SK-N-SH (cell line): ENCODE measurements at regions not wholly inside any gene's neighbourhood (a gene's known extent, or its start where the extent isn't known, plus 50 kb on each side); places are given as distances from the start of the nearest gene placed in this dataset.

Experiments used
- CTCF ChIA-PET: fragments of 300-600, 350-600 bp; formaldehyde crosslinking; extraction: SDS; loops from one replicate; lab custom pipeline; 2021; lab: Yijun Ruan, JAX
- POLR2A ChIA-PET: fragments of 350-600 bp; sonication (Branson Sonifier 250); formaldehyde crosslinking; extraction: SDS; loops from one replicate; lab custom pipeline; 2020; ENCODE audit warnings: antibody characterized with exemption, inconsistent platforms; lab: Yijun Ruan, JAX
- DNase-seq: peaks from one replicate; pipeline ENCODE4 v3.0.0; 2012
- H2AFZ ChIP-seq: fragments of 200-600 bp; sonication (generic); 2 replicates; pipeline ENCODE4 v1.8.1; 2016; ENCODE audit warnings: antibody characterized with exemption, mild to moderate bottlenecking, low read depth
- H3F3A ChIP-seq: fragments of 200-600 bp; sonication (generic); replicated peaks from 2 replicates; pipeline ENCODE3; 2016; ENCODE audit warnings: antibody characterized with exemption, mild to moderate bottlenecking; ENCODE audit not compliant: insufficient read depth
- H3K27ac ChIP-seq, 2 experiments: fragments of 200-500 bp in 1 of 2; fragments of 200-600 bp in 1 of 2; sonication (Bioruptor generic) in 1 of 2; sonication (generic), shearing (Covaris generic) in 1 of 2; 2 replicates each; pipeline versions ENCODE4 v1.5.1 to v1.6.1; 2014 to 2016; ENCODE audit warnings: low read depth in 2 of 2, inconsistent platforms in 1 of 2, low read length in 1 of 2, mild to moderate bottlenecking in 1 of 2, mixed read lengths in 1 of 2
- H3K27me3 ChIP-seq: fragments of 200-600 bp; sonication (generic), shearing (Covaris generic); 2 replicates; pipeline ENCODE4 v1.6.1; 2016; ENCODE audit warnings: mixed run types; ENCODE audit not compliant: insufficient read depth
- H3K36me3 ChIP-seq, 2 experiments: fragments of 200-500 bp in 1 of 2; fragments of 200-600 bp in 1 of 2; sonication (Bioruptor generic) in 1 of 2; sonication (generic) in 1 of 2; replicated peaks in 1 of 2; 2 replicates each; pipeline versions ENCODE3 to v1.5.1; 2014 to 2016; ENCODE audit warnings: low read length in 1 of 2, mild to moderate bottlenecking in 1 of 2; ENCODE audit not compliant: insufficient read depth in 2 of 2, control insufficient read depth in 1 of 2
- H3K4me1 ChIP-seq, 2 experiments: fragments of 200-500 bp in 1 of 2; fragments of 200-600 bp in 1 of 2; sonication (Bioruptor generic) in 1 of 2; sonication (generic), shearing (Covaris generic) in 1 of 2; 2 replicates each; pipeline versions ENCODE4 v1.5.1 to v1.6.1; 2014 to 2016; ENCODE audit warnings: low read depth in 1 of 2, low read length in 1 of 2, mixed run types in 1 of 2; ENCODE audit not compliant: insufficient read depth in 2 of 2, control insufficient read depth in 1 of 2
- H3K4me2 ChIP-seq: fragments of 200-600 bp; sonication (generic), shearing (Covaris generic); 2 replicates; pipeline ENCODE4 v1.6.1; 2017; ENCODE audit warnings: mixed run types
- H3K4me3 ChIP-seq, 2 experiments: fragments of 200-500 bp in 1 of 2; fragments of 200-600 bp in 1 of 2; sonication (Bioruptor generic) in 1 of 2; sonication (generic), shearing (Covaris generic) in 1 of 2; 2 replicates each; pipeline versions ENCODE4 v1.5.1 to v1.8.1; 2014 to 2016; ENCODE audit warnings: low read depth in 2 of 2, inconsistent platforms in 1 of 2, low read length in 1 of 2, mild to moderate bottlenecking in 1 of 2, mixed read lengths in 1 of 2, moderate library complexity in 1 of 2
- H3K79me2 ChIP-seq: fragments of 200-600 bp; sonication (generic); 2 replicates; pipeline ENCODE4 v1.8.1; 2017; ENCODE audit warnings: mild to moderate bottlenecking; ENCODE audit not compliant: insufficient read depth
- H3K9ac ChIP-seq: fragments of 200-600 bp; sonication (generic); 2 replicates; pipeline ENCODE4 v1.6.1; 2017; ENCODE audit warnings: mixed run types
- H3K9me2 ChIP-seq: fragments of 200-600 bp; sonication (generic); 2 replicates; pipeline ENCODE4 v1.6.1; 2017; ENCODE audit warnings: mixed run types
- H3K9me3 ChIP-seq: fragments of 200-600 bp; sonication (generic); 2 replicates; pipeline ENCODE4 v1.6.1; 2017; ENCODE audit warnings: mixed run types, mild to moderate bottlenecking, moderate library complexity
- H4K20me1 ChIP-seq: fragments of 200-600 bp; sonication (generic); 2 replicates; pipeline ENCODE4 v1.6.1; 2017; ENCODE audit warnings: mild to moderate bottlenecking, mixed run types; ENCODE audit not compliant: insufficient read depth
- CHD2 ChIP-seq: fragments of 150-350 bp; IDR thresholded peaks from 2 replicates; pipeline ENCODE4 v1.6.1; 2018; ENCODE audit warnings: low read length; ENCODE audit not compliant: partially characterized antibody
- EP300 ChIP-seq, 2 experiments: IDR thresholded peaks; 2 replicates each; pipeline versions ENCODE4 v1.4.0 to v1.6.1; 2012; ENCODE audit warnings: borderline replicate concordance in 1 of 2, low read depth in 1 of 2, low read length in 1 of 2
- EZH2phosphoT487 ChIP-seq: fragments of 200-600 bp; sonication (generic); IDR thresholded peaks from 2 replicates; pipeline ENCODE4 v1.6.1; 2017; ENCODE audit warnings: low read depth, mixed run types, mild to moderate bottlenecking, antibody characterized with exemption, moderate library complexity, borderline replicate concordance
- FOSL2 ChIP-seq: IDR thresholded peaks from 2 replicates; pipeline ENCODE4 v1.4.0; 2012; ENCODE audit warnings: low read depth, mild to moderate bottlenecking, moderate library complexity, borderline replicate concordance
- FOXJ3 ChIP-seq: sonication (generic); formaldehyde crosslinking; IDR thresholded peaks from 2 replicates; pipeline ENCODE4 v1.5.1; 2020; ENCODE audit warnings: mild to moderate bottlenecking, missing genetic modification reagents
- FOXM1 ChIP-seq: IDR thresholded peaks from 2 replicates; pipeline ENCODE4 v1.4.0; 2012; ENCODE audit warnings: low read depth, mild to moderate bottlenecking
- GABPA ChIP-seq: IDR thresholded peaks from 2 replicates; pipeline ENCODE4 v1.4.0; 2012; ENCODE audit warnings: low read depth, mild to moderate bottlenecking
- MEF2A ChIP-seq: IDR thresholded peaks from 2 replicates; pipeline ENCODE4 v1.4.0; 2012; ENCODE audit warnings: low read depth, borderline replicate concordance
- RCOR1 ChIP-seq: fragments of 150-350 bp; IDR thresholded peaks from 2 replicates; pipeline ENCODE4 v1.6.1; 2017; ENCODE audit warnings: antibody characterized with exemption, low read length
- RFX5 ChIP-seq: IDR thresholded peaks from 2 replicates; pipeline ENCODE4 v1.6.1; 2012; ENCODE audit warnings: mild to moderate bottlenecking, improper control_type of control experiment, low read length
- SMC3 ChIP-seq: IDR thresholded peaks from 2 replicates; pipeline ENCODE4 v1.6.1; 2012; ENCODE audit warnings: low read depth, low read length, improper control_type of control experiment
- TAF1 ChIP-seq: IDR thresholded peaks from 2 replicates; pipeline ENCODE4 v1.6.1; 2012; ENCODE audit warnings: low read depth, mild to moderate bottlenecking, low read length, moderate library complexity, borderline replicate concordance
- TCF12 ChIP-seq: IDR thresholded peaks from 2 replicates; pipeline ENCODE4 v1.4.0; 2012
- USF2 ChIP-seq: fragments of 150-350 bp; IDR thresholded peaks from 2 replicates; pipeline ENCODE4 v1.6.1; 2017; ENCODE audit warnings: antibody characterized with exemption, low read length, low read depth, borderline replicate concordance
- YY1 ChIP-seq: IDR thresholded peaks from 2 replicates; pipeline ENCODE4 v1.4.0; 2012; ENCODE audit warnings: low read depth, mild to moderate bottlenecking
- WGBS: methylation state at CpG from one replicate; pipeline ENCODE4 v1.1.6; 2017; ENCODE audit warnings: low lambda C conversion rate; 5-methylcytosine and 5-hydroxymethylcytosine counted together
- TF ChIP-seq, protein P1 (sequence below): fragments of 150-350 bp; IDR thresholded peaks from 2 replicates; pipeline ENCODE4 v1.6.1; 2016; ENCODE audit warnings: mild to moderate bottlenecking, low read depth, low read length
- TF ChIP-seq, protein P2 (sequence below): IDR thresholded peaks from 2 replicates; pipeline ENCODE4; 2012
- TF ChIP-seq, protein P3 (sequence below): IDR thresholded peaks from 2 replicates; pipeline ENCODE4 v1.4.0; 2012; ENCODE audit warnings: low read depth, borderline replicate concordance

DNA sequence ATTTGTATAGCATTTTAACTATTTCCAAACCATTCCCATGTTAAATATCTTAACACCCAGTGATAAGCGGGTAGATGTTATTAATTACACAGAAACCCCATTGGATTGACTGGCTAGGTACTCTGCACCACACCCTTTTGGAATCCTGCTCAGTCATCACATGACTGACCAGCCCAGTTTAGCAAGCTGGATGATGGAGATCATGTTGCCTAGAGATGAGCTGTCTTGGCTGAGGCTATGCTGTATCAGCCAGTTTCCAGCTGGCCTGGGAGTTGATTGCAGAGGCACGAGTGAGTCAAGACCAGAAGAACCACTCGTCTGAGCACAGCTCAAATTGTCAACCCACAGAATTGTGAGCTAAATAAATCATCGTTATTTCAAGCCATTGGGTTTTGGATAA, 124.6 kb downstream of the ZNF621 start (continued):
- TF ChIP-seq FOXJ3 (CRISPR knock-in tag) (no peak), TCF12 (no peak), GABPA (no peak)

GRCh38 chr3:40652072-40652471, 127.3 kb downstream of the ZNF621 start:
- Histone ChIP-seq H3K36me3 (no peaks in the 10 kb centered on the region), H4K20me1 (no peaks in the 10 kb centered on the region), H3K9me3 (no peaks in the 10 kb centered on the region), H3K4me3 (no peak overlapping the region), H3K4me1 (peaks cover 0 to 3% of the 10 kb centered on the region in 2 experiments; a peak in 1 of 4 replicates), H3K27me3 (no peaks in the 10 kb centered on the region), H3K79me2 (no peaks in the 10 kb centered on the region), H3K9me2 (peaks cover 2% of the 10 kb centered on the region; the same call in 1 of the 2 replicates), H3K27ac (no peak overlapping the region), H3F3A (no peaks in the 10 kb centered on the region), H3K9ac (no peak overlapping the region), H2AFZ (no peak overlapping the region), H3K4me2 (no peak overlapping the region)
- ChIA-PET POLR2A (no interaction called here), CTCF (interaction anchor here (1.1 kb wide), 1 partner anchor 46 kb away, joined by 3 read pairs; no protein-coding TSS in a partner anchor)
- no peak for DNase-seq
- TF ChIP-seq RFX5 (no peak), FOSL2 (no peak), MEF2A (no peak), SMC3 (no peak), RCOR1 (no peak), EP300 (IDR thresholded peaks at IDR 0.05; ENCODE audit: borderline replicate concordance in 1 of 2, low read depth in 1 of 2, low read length in 1 of 2) (no peak), CHD2 (no peak)
- TF ChIP-seq, protein P1, sequence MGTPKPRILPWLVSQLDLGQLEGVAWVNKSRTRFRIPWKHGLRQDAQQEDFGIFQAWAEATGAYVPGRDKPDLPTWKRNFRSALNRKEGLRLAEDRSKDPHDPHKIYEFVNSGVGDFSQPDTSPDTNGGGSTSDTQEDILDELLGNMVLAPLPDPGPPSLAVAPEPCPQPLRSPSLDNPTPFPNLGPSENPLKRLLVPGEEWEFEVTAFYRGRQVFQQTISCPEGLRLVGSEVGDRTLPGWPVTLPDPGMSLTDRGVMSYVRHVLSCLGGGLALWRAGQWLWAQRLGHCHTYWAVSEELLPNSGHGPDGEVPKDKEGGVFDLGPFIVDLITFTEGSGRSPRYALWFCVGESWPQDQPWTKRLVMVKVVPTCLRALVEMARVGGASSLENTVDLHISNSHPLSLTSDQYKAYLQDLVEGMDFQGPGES, result no peak
- TF ChIP-seq, protein P2, sequence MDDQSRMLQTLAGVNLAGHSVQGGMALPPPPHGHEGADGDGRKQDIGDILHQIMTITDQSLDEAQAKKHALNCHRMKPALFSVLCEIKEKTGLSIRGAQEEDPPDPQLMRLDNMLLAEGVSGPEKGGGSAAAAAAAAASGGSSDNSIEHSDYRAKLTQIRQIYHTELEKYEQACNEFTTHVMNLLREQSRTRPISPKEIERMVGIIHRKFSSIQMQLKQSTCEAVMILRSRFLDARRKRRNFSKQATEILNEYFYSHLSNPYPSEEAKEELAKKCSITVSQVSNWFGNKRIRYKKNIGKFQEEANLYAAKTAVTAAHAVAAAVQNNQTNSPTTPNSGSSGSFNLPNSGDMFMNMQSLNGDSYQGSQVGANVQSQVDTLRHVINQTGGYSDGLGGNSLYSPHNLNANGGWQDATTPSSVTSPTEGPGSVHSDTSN, result no peak
- 42% methylated on average over 5 of the region's 5 CpGs for WGBS

DNA sequence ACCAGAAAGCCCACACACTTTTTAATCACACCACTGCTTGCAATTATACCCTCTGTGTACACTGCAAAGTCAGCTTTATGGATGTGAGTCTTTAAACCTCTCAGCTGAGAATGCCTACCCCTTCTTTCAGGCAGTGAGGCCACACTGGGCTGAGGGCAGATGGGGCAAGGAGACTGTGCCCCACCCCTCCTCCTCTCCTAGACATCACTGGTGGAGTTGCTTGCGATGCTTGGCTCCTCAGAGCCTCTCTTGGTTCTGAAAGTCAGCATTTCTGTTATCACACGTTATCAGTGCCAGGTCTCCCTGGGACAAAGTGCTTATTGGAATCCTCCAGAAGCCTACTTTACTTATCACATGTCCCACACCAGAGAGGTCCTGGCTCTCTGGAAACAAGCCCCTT, 128.2 kb downstream of the ZNF621 start:
- no peak for TF ChIP-seq EZH2phosphoT487
- TF ChIP-seq CHD2, result no peak
- TF ChIP-seq, protein P3, sequence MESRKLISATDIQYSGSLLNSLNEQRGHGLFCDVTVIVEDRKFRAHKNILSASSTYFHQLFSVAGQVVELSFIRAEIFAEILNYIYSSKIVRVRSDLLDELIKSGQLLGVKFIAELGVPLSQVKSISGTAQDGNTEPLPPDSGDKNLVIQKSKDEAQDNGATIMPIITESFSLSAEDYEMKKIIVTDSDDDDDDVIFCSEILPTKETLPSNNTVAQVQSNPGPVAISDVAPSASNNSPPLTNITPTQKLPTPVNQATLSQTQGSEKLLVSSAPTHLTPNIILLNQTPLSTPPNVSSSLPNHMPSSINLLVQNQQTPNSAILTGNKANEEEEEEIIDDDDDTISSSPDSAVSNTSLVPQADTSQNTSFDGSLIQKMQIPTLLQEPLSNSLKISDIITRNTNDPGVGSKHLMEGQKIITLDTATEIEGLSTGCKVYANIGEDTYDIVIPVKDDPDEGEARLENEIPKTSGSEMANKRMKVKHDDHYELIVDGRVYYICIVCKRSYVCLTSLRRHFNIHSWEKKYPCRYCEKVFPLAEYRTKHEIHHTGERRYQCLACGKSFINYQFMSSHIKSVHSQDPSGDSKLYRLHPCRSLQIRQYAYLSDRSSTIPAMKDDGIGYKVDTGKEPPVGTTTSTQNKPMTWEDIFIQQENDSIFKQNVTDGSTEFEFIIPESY, result no peak
- no peak for TF ChIP-seq SMC3
- no peak for TF ChIP-seq FOXM1
- TF ChIP-seq YY1, result no peak
- no peak for TF ChIP-seq TAF1
- TF ChIP-seq RFX5, result no peak
- TF ChIP-seq USF2, result no peak
- no peak for TF ChIP-seq MEF2A
- TF ChIP-seq GABPA, result no peak
- TF ChIP-seq, all 33 proteins: peak for 0
- Histone ChIP-seq H3K27me3 (no peaks in the 10 kb centered on the region), H3K9me3 (no peaks in the 10 kb centered on the region), H3F3A (no peaks in the 10 kb centered on the region), H3K27ac (no peak overlapping the region), H3K79me2 (no peaks in the 10 kb centered on the region), H3K4me3 (no peak overlapping the region), H3K9ac (no peak overlapping the region), H3K4me1 (peaks cover 0 to 3% of the 10 kb centered on the region in 2 experiments; a peak in 1 of 4 replicates), H3K36me3 (no peaks in the 10 kb centered on the region), H3K9me2 (peaks cover 2% of the 10 kb centered on the region; the same call in 1 of the 2 replicates), H3K4me2 (no peak overlapping the region), H2AFZ (no peak overlapping the region), H4K20me1 (no peaks in the 10 kb centered on the region)
- POLR2A ChIA-PET, result no interaction called here
- 29% methylated on average over 2 of the region's 2 CpGs for WGBS
- CTCF ChIA-PET, result interaction anchor here (1.1 kb wide), 1 partner anchor 47 kb away, joined by 3 read pairs; no protein-coding TSS in a partner anchor
- no peak for DNase-seq
